CD4-positive, alpha-beta T cell treated with Interleukin-17A for 4 hours (primary cell): ENCODE measurements at regions not wholly inside any gene's neighbourhood (a gene's known extent, or its start where the extent isn't known, plus 50 kb on each side); places are given as distances from the start of the nearest gene placed in this dataset.
"Not testable (repeated sequence)": the region's sequence is repeated elsewhere in the genome, so short reads cannot be mapped to it uniquely, and the experiment has no call there.

ENCODE experiments used
- DNase-seq: peaks from one replicate; pipeline ENCODE4 v3.0.0-alpha.2; 2020; ENCODE audit warnings: mixed read lengths

GRCh38 chr14:106398931-106399331, 872.5 kb downstream of the TMEM121 start:
- DNase-seq, result peak; percentile 66

- DNase-seq, result not testable (repeated sequence)
These were observed 874.9 kb downstream of the TMEM121 start for GRCh38 chr14:106401316-106401715.

- peak; percentile 45 for DNase-seq
These were observed 883.8 kb downstream of the TMEM121 start for GRCh38 chr14:106410229-106410628.

- DNase-seq, result no peak
These were observed 888.1 kb downstream of the TMEM121 start for GRCh38 chr14:106414464-106414863.

GRCh38 chr14:106417224-106418049, 891.1 kb downstream of the TMEM121 start:
- peak; percentile 76 for DNase-seq

GRCh38 chr14:106419376-106419965, 893.1 kb downstream of the TMEM121 start:
- DNase-seq, result no peak

GRCh38 chr14:106421431-106422033, 895.1 kb downstream of the TMEM121 start:
- peak; percentile 87 for DNase-seq

- no peak for DNase-seq
These were observed 895.7 kb downstream of the TMEM121 start for GRCh38 chr14:106422066-106422465.

GRCh38 chr14:106425150-106425549, 898.8 kb downstream of the TMEM121 start:
- DNase-seq, result not testable (repeated sequence)

- DNase-seq, result peak; percentile 74
These were observed 910.0 kb downstream of the TMEM121 start for GRCh38 chr14:106436310-106436905.

GRCh38 chr14:106442857-106443256, 916.5 kb downstream of the TMEM121 start:
- DNase-seq, result peak; percentile 54

GRCh38 chr14:106455026-106455425, 928.6 kb downstream of the TMEM121 start:
- no peak for DNase-seq

- DNase-seq, result peak; percentile 83
These were observed 933.8 kb downstream of the TMEM121 start for GRCh38 chr14:106459971-106460730.

- no peak for DNase-seq
These were observed 934.5 kb downstream of the TMEM121 start for GRCh38 chr14:106460916-106461315.

GRCh38 chr14:106466483-106466882, 940.1 kb downstream of the TMEM121 start:
- DNase-seq, result not testable (repeated sequence)

GRCh38 chr14:106468869-106469268, 942.5 kb downstream of the TMEM121 start:
- peak; percentile 40 for DNase-seq

GRCh38 chr14:106470028-106470427, 943.6 kb downstream of the TMEM121 start:
- peak; percentile 64 for DNase-seq

GRCh38 chr14:106474261-106475028, 948.1 kb downstream of the TMEM121 start:
- not testable (repeated sequence) for DNase-seq

GRCh38 chr14:106475214-106475613, 948.8 kb downstream of the TMEM121 start:
- not testable (repeated sequence) for DNase-seq

- DNase-seq, result not testable (repeated sequence)
These were observed 951.2 kb downstream of the TMEM121 start for GRCh38 chr14:106477600-106477999.

- DNase-seq, result not testable (repeated sequence)
These were observed 953.9 kb downstream of the TMEM121 start for GRCh38 chr14:106480287-106480686.

GRCh38 chr14:106482213-106482612, 955.8 kb downstream of the TMEM121 start:
- DNase-seq, result not testable (repeated sequence)
